Sigmoid colon (tissue), 6 donors: ENCODE measurements at regions not wholly inside any gene's neighbourhood (a gene's known extent, or its start where the extent isn't known, plus 50 kb on each side); places are given as distances from the start of the nearest gene placed in this dataset.

Experiments
- DNase-seq: peaks from one replicate; pipeline ENCODE4 v3.0.0-alpha.2; 2019
- H3K27ac ChIP-seq, 4 donors: fragments of 200-600 bp; sonication (generic); one replicate each; pipeline ENCODE4 v1.5.1; 2016 to 2019; ENCODE audit warnings: mild to moderate bottlenecking in 1 of 4
- H3K27me3 ChIP-seq, 3 donors: fragments of 200-600 bp; sonication (generic); one replicate each; pipeline ENCODE4 v1.5.1; 2019; ENCODE audit warnings: mild to moderate bottlenecking in 1 of 3
- H3K36me3 ChIP-seq, 4 donors: fragments of 200-600 bp; sonication (generic); one replicate each; pipeline ENCODE4 v1.5.1; 2016 to 2019
- H3K4me1 ChIP-seq, 4 donors: fragments of 200-600 bp; sonication (generic); one replicate each; pipeline ENCODE4 v1.5.1; 2017 to 2019
- H3K4me3 ChIP-seq, 4 donors: fragments of 200-600 bp; sonication (generic); one replicate each; pipeline ENCODE4 v1.5.1; 2017 to 2019; ENCODE audit warnings: mild to moderate bottlenecking in 2 of 4, moderate library complexity in 1 of 4
- H3K9me3 ChIP-seq, 4 donors: fragments of 200-600 bp in 3 of 4; sonication (generic) in 3 of 4; one replicate each; pipeline versions ENCODE4 v1.5.1 to v1.6.1; 2013 to 2019
- EP300 ChIP-seq, 4 donors: sonication (generic); formaldehyde crosslinking; IDR thresholded peaks; one replicate each; pipeline ENCODE4 v1.6.1; 2017; ENCODE audit warnings: antibody characterized with exemption in 4 of 4
- POLR2A ChIP-seq, 2 donors: fragments of 450-650 bp; IDR thresholded peaks; one replicate each; pipeline ENCODE4 v1.6.1; 2016; ENCODE audit warnings: antibody characterized with exemption in 2 of 2, mild to moderate bottlenecking in 2 of 2, moderate library complexity in 2 of 2
- POLR2AphosphoS5 ChIP-seq, 4 donors: sonication (generic); formaldehyde crosslinking; IDR thresholded peaks; one replicate each; pipeline ENCODE4 v1.6.1; 2017; ENCODE audit warnings: antibody characterized with exemption in 4 of 4
- WGBS, 2 donors: extraction: QIAGEN DNeasy Blood & Tissue Kit; methylation state at CpG; one replicate each; pipeline ENCODE4 v1.1.7; 2013; 5-methylcytosine and 5-hydroxymethylcytosine counted together
- intact Hi-C: fragments of 100-400 bp; cut with DNase I; formaldehyde crosslinking; loops from one replicate; pipeline ENCODE4 v1.15.1; 2023
- TF ChIP-seq, protein P1 (sequence below), 4 experiments: fragments of 450-650 bp in 3 of 4; fragments of 200-600 bp in 1 of 4; IDR thresholded peaks; one replicate each; pipeline ENCODE4 v1.5.1; 2016 to 2019; ENCODE audit warnings: antibody characterized with exemption in 4 of 4, mild to moderate bottlenecking in 3 of 4, moderate library complexity in 2 of 4
- donor health status: healthy with polysubstance abuse.
- donor health status: healthy.

DNA sequence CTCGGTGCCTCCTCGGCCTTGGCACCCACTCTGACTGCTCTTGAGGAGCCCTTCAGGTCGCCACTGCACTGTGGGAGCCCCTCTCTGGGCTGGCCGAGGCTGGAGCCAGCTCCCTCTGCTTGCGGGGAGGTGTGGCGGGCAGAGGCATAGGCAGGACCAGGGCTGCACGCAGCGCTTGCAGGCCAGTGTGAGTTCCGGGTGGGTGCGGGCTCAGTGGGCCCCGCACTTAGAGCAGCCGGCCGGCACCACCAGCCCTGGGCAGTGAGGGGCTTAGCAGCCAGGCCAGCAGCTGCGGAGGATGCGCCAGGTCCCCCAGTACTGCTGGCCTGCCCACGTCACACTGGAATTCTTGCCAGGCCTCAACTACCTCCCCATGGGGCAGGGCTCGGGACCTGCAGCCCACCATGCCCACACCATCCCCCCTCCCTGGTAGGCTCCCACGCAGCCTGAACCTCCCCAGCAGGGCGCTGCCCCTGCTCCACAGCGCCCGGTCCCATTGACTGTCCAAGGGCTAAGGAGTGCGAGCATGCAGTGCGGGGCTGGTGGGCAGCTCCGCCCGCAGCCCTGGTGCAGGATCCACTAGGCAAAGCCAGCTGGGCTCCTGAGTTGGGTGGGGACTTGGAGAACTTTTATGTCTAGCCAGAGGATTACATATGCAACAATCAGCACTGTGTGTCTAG is 602.9 kb upstream of the ST8SIA4 start:
- Histone ChIP-seq H3K27me3 (no peaks in the 10 kb centered on the region), H3K4me3 (no peak overlapping the region), H3K4me1 (no peaks in the 10 kb centered on the region), H3K9me3 (peaks cover 0 to 3% (median 1%) of the 10 kb centered on the region in 4 donors), H3K27ac (no peak overlapping the region), H3K36me3 (no peaks in the 10 kb centered on the region)
- intact Hi-C loops = no loop called here
- TF ChIP-seq POLR2A (IDR thresholded peaks at IDR 0.05) (no peak), POLR2AphosphoS5 (IDR thresholded peaks at IDR 0.05) (no peak), EP300 (IDR thresholded peaks at IDR 0.05) (no peak)
- TF ChIP-seq, protein P1, sequence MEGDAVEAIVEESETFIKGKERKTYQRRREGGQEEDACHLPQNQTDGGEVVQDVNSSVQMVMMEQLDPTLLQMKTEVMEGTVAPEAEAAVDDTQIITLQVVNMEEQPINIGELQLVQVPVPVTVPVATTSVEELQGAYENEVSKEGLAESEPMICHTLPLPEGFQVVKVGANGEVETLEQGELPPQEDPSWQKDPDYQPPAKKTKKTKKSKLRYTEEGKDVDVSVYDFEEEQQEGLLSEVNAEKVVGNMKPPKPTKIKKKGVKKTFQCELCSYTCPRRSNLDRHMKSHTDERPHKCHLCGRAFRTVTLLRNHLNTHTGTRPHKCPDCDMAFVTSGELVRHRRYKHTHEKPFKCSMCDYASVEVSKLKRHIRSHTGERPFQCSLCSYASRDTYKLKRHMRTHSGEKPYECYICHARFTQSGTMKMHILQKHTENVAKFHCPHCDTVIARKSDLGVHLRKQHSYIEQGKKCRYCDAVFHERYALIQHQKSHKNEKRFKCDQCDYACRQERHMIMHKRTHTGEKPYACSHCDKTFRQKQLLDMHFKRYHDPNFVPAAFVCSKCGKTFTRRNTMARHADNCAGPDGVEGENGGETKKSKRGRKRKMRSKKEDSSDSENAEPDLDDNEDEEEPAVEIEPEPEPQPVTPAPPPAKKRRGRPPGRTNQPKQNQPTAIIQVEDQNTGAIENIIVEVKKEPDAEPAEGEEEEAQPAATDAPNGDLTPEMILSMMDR (IDR thresholded peaks at IDR 0.05) = no peak
- 90 to 92% methylated on average over 25 of the region's 25 CpGs for WGBS, 2 donors
- no peak for DNase-seq

DNA sequence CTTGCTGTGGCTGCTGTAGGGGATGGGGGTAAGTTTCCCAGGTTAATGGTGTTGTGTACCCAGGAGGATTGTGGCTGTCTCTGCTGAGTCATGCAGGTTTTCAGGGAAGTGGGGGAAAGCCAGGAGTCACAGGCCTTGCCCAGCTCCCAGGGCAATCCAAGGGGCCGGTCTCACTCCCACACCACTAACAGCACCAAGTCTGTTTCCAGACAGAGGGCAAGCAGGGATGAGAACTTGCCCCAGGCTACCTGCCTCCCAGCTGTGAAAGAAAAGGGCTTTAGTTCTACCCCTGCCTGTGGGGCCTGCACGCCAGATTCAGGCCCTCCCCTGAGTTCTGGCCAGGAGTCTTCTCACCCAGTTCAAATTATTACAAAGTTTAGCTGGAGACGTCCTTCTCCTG is 579.8 kb upstream of the ST8SIA4 start:
- TF ChIP-seq POLR2A (IDR thresholded peaks at IDR 0.05) (no peak), EP300 (IDR thresholded peaks at IDR 0.05) (no peak), POLR2AphosphoS5 (IDR thresholded peaks at IDR 0.05) (no peak)
- TF ChIP-seq, protein P1 (IDR thresholded peaks at IDR 0.05) = no peak
- 64 to 77% methylated on average over 3 of the region's 3 CpGs for WGBS, 2 donors

DNA sequence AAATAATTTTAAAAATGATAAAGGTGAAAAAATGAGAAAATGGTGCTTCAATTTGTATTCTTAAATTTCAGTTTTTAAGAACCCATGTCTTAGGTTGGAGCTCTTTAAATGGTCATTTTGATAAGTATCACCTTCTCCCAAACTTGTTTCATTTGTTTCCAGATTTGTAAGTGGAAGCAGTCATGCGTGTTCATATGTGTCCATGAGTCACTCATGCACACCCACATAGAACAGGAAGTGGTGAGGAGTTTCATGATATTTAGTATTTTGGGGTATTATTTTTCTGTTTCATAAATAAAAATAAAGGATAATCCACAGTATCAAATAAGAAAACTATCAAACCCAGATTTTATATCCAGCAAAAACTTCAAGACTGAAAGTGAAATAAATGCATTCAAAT is 570.4 kb upstream of the ST8SIA4 start:
- TF ChIP-seq POLR2A (IDR thresholded peaks at IDR 0.05) (no peak), POLR2AphosphoS5 (IDR thresholded peaks at IDR 0.05) (no peak), EP300 (IDR thresholded peaks at IDR 0.05) (no peak)
- TF ChIP-seq, protein P1 (IDR thresholded peaks at IDR 0.05) = no peak
- 71 to 74% methylated on average over 1 of the region's 1 CpG for WGBS, 2 donors
- no peaks in the 10 kb centered on the region for H3K4me1 ChIP-seq
- H3K27me3 ChIP-seq = no peaks in the 10 kb centered on the region
- H3K36me3 ChIP-seq = no peaks in the 10 kb centered on the region
- DNase-seq = no peak
- H3K27ac ChIP-seq = no peak overlapping the region
- H3K4me3 ChIP-seq = no peak overlapping the region
- intact Hi-C loops = no loop called here
- H3K9me3 ChIP-seq = no peaks in the 10 kb centered on the region

More for the DNA sequence above, 579.8 kb upstream of the ST8SIA4 start:
- intact Hi-C loops = no loop called here
- Histone ChIP-seq H3K36me3 (no peaks in the 10 kb centered on the region), H3K27me3 (no peaks in the 10 kb centered on the region), H3K9me3 (no peaks in the 10 kb centered on the region), H3K27ac (no peak overlapping the region), H3K4me1 (no peaks in the 10 kb centered on the region), H3K4me3 (no peak overlapping the region)
- DNase-seq = no peak

DNA sequence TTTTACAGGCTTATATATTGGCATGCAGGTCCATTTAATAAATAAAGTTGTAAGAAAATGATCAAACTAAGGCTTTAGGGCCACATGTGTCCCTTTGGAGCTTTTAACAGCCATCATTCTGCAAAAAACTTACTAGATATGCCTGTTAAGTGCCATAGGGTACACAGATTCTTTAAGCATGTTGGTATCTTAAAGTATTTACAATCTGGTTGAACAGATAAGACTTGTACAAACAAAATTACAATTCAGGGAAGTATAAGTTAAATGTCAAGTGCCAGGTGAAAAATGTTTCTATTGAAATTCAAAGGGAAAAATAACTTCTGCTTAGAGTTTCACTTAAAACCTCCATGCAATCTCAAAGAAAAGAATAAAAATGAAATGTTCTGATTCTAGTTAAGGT is 558.4 kb upstream of the ST8SIA4 start:
- H3K27me3 ChIP-seq = no peaks in the 10 kb centered on the region
- no peaks in the 10 kb centered on the region for H3K4me1 ChIP-seq
- H3K4me3 ChIP-seq = no peak overlapping the region
- TF ChIP-seq POLR2AphosphoS5 (IDR thresholded peaks at IDR 0.05) = no peak
- TF ChIP-seq, protein P1 (IDR thresholded peaks at IDR 0.05) = no peak
- TF ChIP-seq POLR2A (IDR thresholded peaks at IDR 0.05) = no peak
- TF ChIP-seq EP300 (IDR thresholded peaks at IDR 0.05) = no peak
- intact Hi-C loops = no loop called here
- H3K36me3 ChIP-seq = no peaks in the 10 kb centered on the region
- H3K9me3 ChIP-seq = no peaks in the 10 kb centered on the region
- no peak for DNase-seq
- H3K27ac ChIP-seq = no peak overlapping the region

DNA sequence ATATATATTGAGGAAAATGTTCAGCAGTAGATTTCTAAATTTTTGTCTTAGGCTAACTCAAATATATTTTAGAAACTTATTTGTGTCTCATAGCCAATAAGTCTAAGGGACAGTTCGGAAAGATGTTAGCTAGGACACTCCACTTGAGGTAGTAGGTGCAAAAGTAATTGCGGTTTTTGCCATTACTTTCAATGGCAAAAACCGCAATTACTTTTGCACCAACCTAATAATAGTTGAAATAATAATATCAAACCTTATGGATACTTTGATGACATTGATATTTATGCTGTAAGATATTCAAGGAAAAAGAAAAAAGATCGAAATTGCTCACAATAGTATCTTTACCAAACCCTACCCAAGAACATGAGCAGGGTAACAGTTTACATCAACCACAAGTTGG is 555.5 kb upstream of the ST8SIA4 start:
- no peak overlapping the region for H3K27ac ChIP-seq

More for the DNA sequence above, 555.5 kb upstream of the ST8SIA4 start:
- no peaks in the 10 kb centered on the region for H3K9me3 ChIP-seq
- WGBS, 2 donors = 71 to 73% methylated on average over 4 of the region's 4 CpGs
- no peak overlapping the region for H3K4me3 ChIP-seq
- DNase-seq = no peak
- TF ChIP-seq, protein P1 (IDR thresholded peaks at IDR 0.05) = no peak
- TF ChIP-seq POLR2AphosphoS5 (IDR thresholded peaks at IDR 0.05) (no peak), EP300 (IDR thresholded peaks at IDR 0.05) (no peak), POLR2A (IDR thresholded peaks at IDR 0.05) (no peak)
- no peaks in the 10 kb centered on the region for H3K36me3 ChIP-seq
- intact Hi-C loops = no loop called here
- H3K4me1 ChIP-seq = no peaks in the 10 kb centered on the region
- H3K27me3 ChIP-seq = no peaks in the 10 kb centered on the region
